GM08714 (cell line): ENCODE measurements at regions not wholly inside any gene's neighbourhood (a gene's known extent, or its start where the extent isn't known, plus 50 kb on each side); places are given as distances from the start of the nearest gene placed in this dataset.

ENCODE experiments used
- H3K4me3 ChIP-seq: fragments of 200-500 bp; sonication (Bioruptor generic); 2 replicates; pipeline ENCODE4 v1.5.1; 2014; ENCODE audit warnings: mild to moderate bottlenecking, low read length, inconsistent platforms
- ZNF274 ChIP-seq: IDR thresholded peaks from 2 replicates; pipeline ENCODE4 v1.6.1; 2012; ENCODE audit warnings: mild to moderate bottlenecking, low read depth, low read length

- TF ChIP-seq ZNF274, result no peak
- H3K4me3 ChIP-seq, result no peak overlapping the region
Measured at GRCh38 chr6:74971633-74972032, 234.2 kb downstream of the COL12A1 start.

DNA sequence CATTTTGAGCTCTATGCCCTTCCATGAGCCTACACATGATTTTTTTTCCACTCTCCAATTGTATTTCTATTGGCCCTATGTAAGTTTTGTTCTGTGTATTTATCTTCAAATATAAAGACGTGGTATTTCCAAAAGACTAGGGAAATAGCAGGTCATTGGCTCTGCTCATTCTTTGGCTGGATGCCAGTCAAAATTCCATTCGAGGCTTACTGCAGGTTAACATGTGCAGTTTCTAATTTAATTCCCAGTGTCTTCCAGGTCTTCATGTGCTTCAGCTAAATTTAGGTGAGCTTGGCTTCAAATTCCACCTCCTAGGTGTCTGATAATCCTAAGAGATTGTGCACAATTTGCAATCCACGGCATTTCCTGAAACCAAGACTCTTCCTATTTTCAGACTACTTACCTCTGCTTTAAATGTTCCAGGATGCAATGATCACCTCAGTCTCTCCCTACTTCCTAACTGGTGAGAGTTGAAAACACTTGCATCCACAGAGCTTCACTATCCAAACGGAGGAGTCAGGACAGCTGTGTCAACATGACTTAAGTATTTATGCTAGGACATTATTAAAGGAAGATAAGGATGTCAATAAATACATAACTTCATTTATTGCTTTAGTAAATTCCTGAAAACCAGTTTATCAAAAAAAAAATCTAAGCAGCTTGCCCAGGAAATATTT, 236.1 kb downstream of the COL12A1 start:
- H3K4me3 ChIP-seq, result no peak overlapping the region
- no peak for TF ChIP-seq ZNF274

DNA sequence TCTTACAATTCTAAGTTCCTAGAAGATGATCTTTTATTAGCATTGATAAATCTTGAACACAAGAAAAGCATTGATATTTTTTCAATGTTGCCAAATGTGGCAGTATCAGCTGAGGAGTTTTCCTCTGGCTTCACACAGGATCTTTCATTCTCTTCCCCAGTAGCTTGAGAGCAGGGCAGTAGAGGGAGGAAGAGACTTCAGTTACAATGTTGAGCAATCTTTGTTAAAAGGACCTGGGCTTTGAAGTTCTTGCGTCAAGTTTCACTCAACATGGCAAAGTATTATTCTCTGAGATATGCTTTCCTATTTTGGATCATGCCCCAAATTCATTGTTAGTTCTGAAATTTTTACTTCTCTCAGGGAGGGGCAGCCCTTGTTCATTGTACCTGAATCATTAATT, 238.0 kb downstream of the COL12A1 start:
- TF ChIP-seq ZNF274, result no peak
- H3K4me3 ChIP-seq, result no peak overlapping the region

GRCh38 chr6:74966712-74967111, 239.1 kb downstream of the COL12A1 start:
- TF ChIP-seq ZNF274, result no peak
- H3K4me3 ChIP-seq, result no peak overlapping the region

DNA sequence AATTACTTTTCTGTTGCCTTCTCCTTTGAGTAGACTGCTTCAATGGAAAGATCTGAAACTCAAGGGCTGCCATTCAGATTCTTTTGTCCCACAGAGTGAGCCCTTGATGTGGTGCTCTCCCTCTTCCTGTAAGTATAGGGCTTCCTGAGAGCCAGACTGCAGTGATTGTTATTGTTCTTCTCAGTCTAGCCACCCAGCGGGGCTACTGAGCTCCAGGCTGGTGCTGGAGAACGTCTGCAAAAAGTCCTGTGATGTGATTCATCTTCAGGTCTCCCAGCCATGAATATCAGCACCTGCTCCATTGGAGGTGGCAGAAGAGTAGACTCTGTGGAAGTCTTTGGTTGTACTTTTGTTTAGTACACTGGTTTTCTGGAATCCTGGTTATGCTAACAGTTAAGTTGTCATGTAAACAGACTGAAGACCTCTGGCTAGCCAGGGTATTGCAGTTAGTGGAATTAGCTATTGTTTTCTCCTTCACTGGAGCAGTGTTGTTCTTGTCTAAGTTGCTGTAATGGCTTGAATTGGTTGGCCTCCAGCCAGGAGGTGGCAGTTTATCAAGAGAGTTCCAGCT, 240.9 kb downstream of the COL12A1 start:
- H3K4me3 ChIP-seq, result no peak overlapping the region
- TF ChIP-seq ZNF274, result no peak

- no peak overlapping the region for H3K4me3 ChIP-seq
- no peak for TF ChIP-seq ZNF274
Measured at GRCh38 chr6:74956559-74957428, 249.1 kb downstream of the COL12A1 start.

DNA sequence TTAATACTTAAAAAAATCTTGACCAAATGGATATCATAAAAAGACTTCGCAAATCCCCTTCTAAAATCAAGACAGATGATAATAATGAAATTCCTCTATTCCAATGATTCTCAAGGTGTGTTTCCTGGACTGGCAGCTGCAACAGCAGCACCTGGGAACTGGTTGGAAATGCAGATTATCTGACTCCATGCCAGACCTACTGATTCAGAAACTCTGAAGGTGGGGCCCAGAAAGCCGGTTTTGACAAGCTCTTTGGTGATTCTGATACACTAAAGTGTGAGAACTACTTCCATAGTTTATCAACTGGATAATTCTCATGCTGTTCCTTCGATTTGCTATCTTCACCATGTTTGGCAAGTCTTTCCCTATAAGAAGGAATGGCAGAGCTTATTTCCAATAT, 252.1 kb downstream of the COL12A1 start:
- TF ChIP-seq ZNF274, result no peak
- H3K4me3 ChIP-seq, result no peak overlapping the region

- no peak overlapping the region for H3K4me3 ChIP-seq
- no peak for TF ChIP-seq ZNF274
Measured at GRCh38 chr6:74946961-74947360, 258.9 kb downstream of the COL12A1 start.

DNA sequence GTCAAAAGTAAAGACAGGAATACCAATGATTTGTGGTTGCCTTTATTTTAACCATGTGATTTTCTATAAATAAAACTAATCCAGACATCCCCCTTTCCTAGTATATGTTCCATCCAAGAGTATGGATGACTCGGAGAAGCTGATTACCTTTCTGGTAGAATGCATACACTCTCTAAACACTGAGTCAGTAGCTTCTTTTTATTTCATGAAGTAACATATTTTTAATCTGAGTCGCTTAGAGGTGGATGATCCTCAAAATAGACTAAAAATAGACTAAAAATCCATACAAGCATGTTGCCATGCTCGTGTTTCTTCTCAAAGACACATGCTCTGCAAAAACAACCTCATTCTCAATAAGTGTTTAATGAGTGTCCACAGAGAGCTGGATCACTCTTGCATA, 263.7 kb downstream of the COL12A1 start:
- no peak for TF ChIP-seq ZNF274
- H3K4me3 ChIP-seq, result no peak overlapping the region

DNA sequence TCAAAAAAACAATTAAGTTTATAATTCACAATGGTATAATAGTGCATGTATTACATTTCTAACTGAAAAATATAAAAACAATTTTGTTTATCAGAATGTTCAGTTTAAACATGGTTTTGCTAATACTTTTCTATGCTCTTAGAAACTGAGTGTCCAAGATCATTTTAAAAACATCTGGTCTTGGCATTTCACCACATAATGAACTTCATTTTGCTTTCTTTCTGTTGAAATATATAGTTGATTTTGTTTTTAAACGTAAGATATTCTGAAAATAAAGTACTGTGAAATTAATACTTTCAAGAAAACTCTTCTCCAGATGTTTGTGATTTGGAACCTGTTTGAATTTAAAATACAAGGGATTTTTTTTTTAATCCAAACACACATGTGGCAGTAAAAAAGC, 264.4 kb downstream of the COL12A1 start:
- H3K4me3 ChIP-seq, result no peak overlapping the region
- no peak for TF ChIP-seq ZNF274

DNA sequence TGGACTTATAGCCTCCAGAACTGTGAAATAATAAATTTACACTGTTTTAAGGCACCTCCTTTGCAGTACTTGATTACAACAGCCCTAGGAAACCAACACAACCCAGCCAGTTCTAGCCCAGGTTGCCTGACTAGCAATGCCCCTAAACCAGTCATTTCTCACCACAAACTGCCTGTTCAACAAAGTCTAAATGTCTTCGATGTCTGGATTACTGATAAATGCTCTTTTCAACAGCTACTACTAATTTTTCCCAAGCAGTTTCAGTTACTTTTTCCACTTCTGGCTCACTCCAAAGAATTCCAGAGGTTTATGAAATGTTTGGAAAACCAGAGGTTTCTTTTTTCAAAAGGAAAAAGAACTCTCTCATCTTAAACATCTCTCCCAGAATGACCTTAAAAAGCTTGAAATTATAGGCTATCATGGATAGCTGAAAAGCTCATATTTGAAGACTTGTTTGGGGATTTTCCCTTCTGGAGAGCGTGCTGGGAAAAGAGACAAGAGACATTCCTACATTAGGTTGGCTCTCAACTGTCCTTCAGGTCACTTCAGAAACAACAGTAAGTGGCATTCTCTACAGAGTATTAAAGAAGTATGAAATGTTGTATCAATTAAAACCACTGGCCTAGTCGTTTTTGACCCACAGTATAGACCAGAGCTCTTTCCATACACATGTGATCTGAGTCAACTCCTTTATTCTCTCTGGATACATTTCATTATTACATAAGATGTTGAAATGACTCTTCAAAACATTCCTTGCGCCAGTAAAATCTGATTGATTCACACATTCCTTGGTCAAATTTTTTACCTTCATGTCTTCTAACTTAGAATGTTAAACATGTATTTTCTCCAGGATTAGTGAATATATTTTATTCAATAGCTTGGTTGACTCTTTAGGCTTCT, 265.9 kb downstream of the COL12A1 start:
- TF ChIP-seq ZNF274, result no peak
- H3K4me3 ChIP-seq, result no peak overlapping the region

DNA sequence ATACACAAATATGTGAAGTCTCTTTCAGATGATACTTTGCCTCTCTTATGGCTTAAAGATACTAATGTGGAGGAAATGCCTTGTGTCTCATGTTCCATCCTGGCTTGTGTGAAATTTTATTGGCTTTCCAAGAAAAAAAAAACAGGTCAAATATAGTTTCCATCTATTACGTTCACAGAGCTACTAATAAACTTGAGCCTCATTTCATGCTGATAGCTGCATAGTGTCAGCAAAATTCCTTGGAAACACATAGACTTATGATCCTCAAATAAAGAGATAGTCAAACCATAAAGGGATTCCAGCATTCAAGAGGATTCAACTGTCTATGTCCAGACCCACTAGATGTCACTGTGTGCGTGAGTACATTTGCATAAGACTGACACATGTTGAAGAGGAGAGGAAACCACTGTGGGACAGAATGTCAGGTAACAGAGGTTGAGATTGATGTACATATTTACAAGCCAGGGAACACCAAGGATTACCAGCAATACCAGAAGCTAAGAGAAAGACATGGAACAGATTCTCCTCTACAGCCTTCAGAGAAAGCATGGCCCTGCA, 266.6 kb downstream of the COL12A1 start:
- no peak overlapping the region for H3K4me3 ChIP-seq
- no peak for TF ChIP-seq ZNF274

DNA sequence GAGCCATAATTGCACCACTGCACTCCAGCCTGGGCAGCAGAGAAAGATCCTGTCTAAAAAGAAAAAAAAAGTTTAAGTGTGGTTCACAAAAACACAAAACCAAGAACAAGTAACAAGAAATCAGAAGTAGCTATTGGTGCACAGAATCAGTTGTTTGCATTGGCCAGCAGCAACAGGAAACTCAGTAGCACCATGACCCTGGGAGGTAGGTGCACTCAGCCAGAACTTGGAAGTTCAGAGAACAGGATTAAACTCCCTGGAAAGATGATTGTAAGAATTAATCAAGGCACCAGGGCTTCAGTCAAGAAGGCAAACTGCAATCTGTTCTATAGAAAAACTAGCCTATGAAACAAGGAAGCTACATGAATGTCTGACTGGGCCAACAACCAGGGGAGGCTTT, 267.9 kb downstream of the COL12A1 start:
- TF ChIP-seq ZNF274, result no peak
- H3K4me3 ChIP-seq, result no peak overlapping the region

GRCh38 chr6:74936886-74937285, 269.0 kb downstream of the COL12A1 start:
- no peak overlapping the region for H3K4me3 ChIP-seq
- no peak for TF ChIP-seq ZNF274
